GM19438 (cell line): ENCODE measurements at regions not wholly inside any gene's neighbourhood (a gene's known extent, or its start where the extent isn't known, plus 50 kb on each side); places are given as distances from the start of the nearest gene placed in this dataset.

ENCODE experiments used
- ATAC-seq: cut with Tn5 transposase; IDR thresholded peaks from one replicate; pipeline ENCODE4 v1.9.1; 2021; ENCODE audit warnings: low read depth; ENCODE audit not compliant: unreplicated experiment

GRCh38 chr7:41315764-41316163 lies 387.1 kb downstream of the INHBA start:
- no peak for ATAC-seq

GRCh38 chr7:41313171-41313570 lies 389.7 kb downstream of the INHBA start:
- ATAC-seq: no peak

- no peak for ATAC-seq
These were observed 390.7 kb downstream of the INHBA start for GRCh38 chr7:41312235-41312634.

GRCh38 chr7:41311301-41311700 lies 391.6 kb downstream of the INHBA start:
- no peak for ATAC-seq

- no peak for ATAC-seq
These were observed 396.4 kb downstream of the INHBA start for GRCh38 chr7:41306486-41306885.

- ATAC-seq: no peak
These were observed 397.9 kb downstream of the INHBA start for GRCh38 chr7:41305001-41305400.

- no peak for ATAC-seq
These were observed 399.2 kb downstream of the INHBA start for GRCh38 chr7:41303709-41304108.

GRCh38 chr7:41298409-41298808 lies 404.5 kb downstream of the INHBA start:
- no peak for ATAC-seq

GRCh38 chr7:41297166-41297565 lies 405.7 kb downstream of the INHBA start:
- no peak for ATAC-seq

GRCh38 chr7:41295455-41295815 lies 407.5 kb downstream of the INHBA start:
- ATAC-seq: no peak

GRCh38 chr7:41294556-41295454 lies 408.1 kb downstream of the INHBA start:
- ATAC-seq: no peak

GRCh38 chr7:41292487-41292886 lies 410.4 kb downstream of the INHBA start:
- no peak for ATAC-seq

- ATAC-seq: no peak
These were observed 415.1 kb downstream of the INHBA start for GRCh38 chr7:41287559-41288335.

- ATAC-seq: no peak
These were observed 422.4 kb downstream of the INHBA start for GRCh38 chr7:41280491-41280890.

- ATAC-seq: no peak
These were observed 425.3 kb downstream of the INHBA start for GRCh38 chr7:41277561-41277960.

- no peak for ATAC-seq
These were observed 427.6 kb downstream of the INHBA start for GRCh38 chr7:41275255-41275654.

- ATAC-seq: no peak
These were observed 428.7 kb downstream of the INHBA start for GRCh38 chr7:41274179-41274578.

GRCh38 chr7:41272664-41273063 lies 430.2 kb downstream of the INHBA start:
- no peak for ATAC-seq

- ATAC-seq: no peak
These were observed 434.0 kb downstream of the INHBA start for GRCh38 chr7:41268878-41269277.

GRCh38 chr7:41261080-41261479 lies 441.8 kb downstream of the INHBA start:
- no peak for ATAC-seq

- ATAC-seq: no peak
These were observed 445.2 kb downstream of the INHBA start for GRCh38 chr7:41257660-41258059.
